GM23338 (cell line): ENCODE measurements at regions not wholly inside any gene's neighbourhood (a gene's known extent, or its start where the extent isn't known, plus 50 kb on each side); places are given as distances from the start of the nearest gene placed in this dataset.

Source experiments
- ATAC-seq: fragments of 200-7000 bp; cut with Tn5 transposase; 3 replicates; pipeline ENCODE4 v1.9.1; 2020
- DNase-seq: peaks from one replicate; pipeline ENCODE4 v3.0.0-alpha.2; 2015; ENCODE audit warnings: low spot score
- H2AFZ ChIP-seq: fragments of 200-600 bp; sonication (generic); 2 replicates; pipeline ENCODE4 v1.8.0; 2016; ENCODE audit warnings: antibody characterized with exemption, mild to moderate bottlenecking, moderate library complexity
- H3F3A ChIP-seq: fragments of 200-600 bp; sonication (generic); replicated peaks from 2 replicates; pipeline ENCODE4 v1.8.0; 2017; ENCODE audit warnings: antibody characterized with exemption, mixed run types, low read depth
- H3K27ac ChIP-seq: fragments of 200-600 bp; sonication (generic); 2 replicates; pipeline ENCODE4 v1.6.1; 2016; ENCODE audit warnings: low read depth
- H3K27me3 ChIP-seq: fragments of 200-600 bp; sonication (generic); 2 replicates; pipeline ENCODE4 v1.8.0; 2016; ENCODE audit warnings: mild to moderate bottlenecking, mixed run types, moderate library complexity; ENCODE audit not compliant: insufficient read depth
- H3K36me3 ChIP-seq: fragments of 200-600 bp; sonication (generic); 2 replicates; pipeline ENCODE4 v1.8.0; 2016; ENCODE audit warnings: mild to moderate bottlenecking; ENCODE audit not compliant: insufficient read depth
- H3K4me1 ChIP-seq: fragments of 200-600 bp; sonication (generic); 2 replicates; pipeline ENCODE4 v1.8.0; 2016; ENCODE audit warnings: mild to moderate bottlenecking, moderate library complexity; ENCODE audit not compliant: insufficient read depth
- H3K4me2 ChIP-seq: fragments of 200-600 bp; sonication (generic); 2 replicates; pipeline ENCODE4 v1.7.1; 2017; ENCODE audit warnings: mixed run types
- H3K4me3 ChIP-seq: fragments of 200-600 bp; sonication (generic); 2 replicates; pipeline ENCODE4 v1.6.1; 2016; ENCODE audit warnings: mixed run types
- H3K79me2 ChIP-seq: fragments of 200-600 bp; sonication (generic); replicated peaks from 2 replicates; pipeline ENCODE4 v1.8.0; 2017; ENCODE audit warnings: mild to moderate bottlenecking; ENCODE audit not compliant: insufficient read depth
- H3K9me2 ChIP-seq: fragments of 200-600 bp; sonication (generic); 2 replicates; pipeline ENCODE4 v1.8.0; 2017; ENCODE audit not compliant: insufficient read depth
- H4K20me1 ChIP-seq: fragments of 200-600 bp; sonication (generic); replicated peaks from 2 replicates; pipeline ENCODE4 v1.8.0; 2017; ENCODE audit warnings: mild to moderate bottlenecking; ENCODE audit not compliant: insufficient read depth
- H3K27ac Mint-ChIP-seq: 2 replicates; pipeline ENCODE4 v1.8.0; 2020; ENCODE audit warnings: inconsistent platforms, mild to moderate bottlenecking, moderate library complexity, mixed read lengths
- H3K27me3 Mint-ChIP-seq: 3 replicates; pipeline ENCODE4 v1.8.0; 2022; ENCODE audit warnings: low read depth, mild to moderate bottlenecking, moderate library complexity, mixed read lengths, inconsistent platforms; ENCODE audit not compliant: insufficient read depth, poor library complexity
- H3K36me3 Mint-ChIP-seq: 3 replicates; pipeline ENCODE4 v1.8.0; 2021; ENCODE audit warnings: low read depth, mild to moderate bottlenecking, inconsistent platforms, moderate library complexity, mixed read lengths
- H3K4me1 Mint-ChIP-seq: 3 replicates; pipeline ENCODE4 v1.8.0; 2020; ENCODE audit warnings: mild to moderate bottlenecking, inconsistent platforms, mixed read lengths
- H3K4me3 Mint-ChIP-seq: 3 replicates; pipeline ENCODE4 v1.8.0; 2021; ENCODE audit warnings: moderate library complexity, mild to moderate bottlenecking, inconsistent platforms, mixed read lengths
- H3K9me3 Mint-ChIP-seq: 3 replicates; pipeline ENCODE4 v1.8.0; 2020; ENCODE audit warnings: moderate library complexity, mild to moderate bottlenecking, inconsistent platforms, mixed read lengths
- CREB1 ChIP-seq: fragments of 250-450 bp; sonication (Bioruptor Pico); IDR thresholded peaks from 2 replicates; pipeline ENCODE4 v1.5.0; 2020; ENCODE audit warnings: low read depth, mild to moderate bottlenecking, moderate library complexity
- EZH2 ChIP-seq: fragments of 200-600 bp; sonication (generic); IDR thresholded peaks from one replicate; pipeline ENCODE4 v1.8.0; 2017; ENCODE audit warnings: antibody characterized with exemption, mild to moderate bottlenecking, low read depth; ENCODE audit not compliant: unreplicated experiment
- EZH2phosphoT487 ChIP-seq: fragments of 200-600 bp; sonication (generic); IDR thresholded peaks from one replicate; pipeline ENCODE4 v1.8.1; 2018; ENCODE audit warnings: antibody characterized with exemption; ENCODE audit not compliant: unreplicated experiment
- JUNB ChIP-seq: IDR thresholded peaks from one replicate; pipeline ENCODE4 v1.6.1; 2016; ENCODE audit warnings: antibody characterized with exemption; ENCODE audit not compliant: unreplicated experiment
- NANOG ChIP-seq: IDR thresholded peaks from 2 replicates; pipeline ENCODE4 v1.6.1; 2016; ENCODE audit warnings: antibody characterized with exemption, borderline replicate concordance
- POLR2AphosphoS5 ChIP-seq: IDR thresholded peaks from 2 replicates; pipeline ENCODE4 v1.6.1; 2016; ENCODE audit warnings: antibody characterized with exemption, low read depth
- REST ChIP-seq: IDR thresholded peaks from one replicate; pipeline ENCODE4 v1.6.1; 2018; ENCODE audit warnings: antibody characterized with exemption; ENCODE audit not compliant: unreplicated experiment
- ZNF114 ChIP-seq: fragments of 250-450 bp; sonication (Bioruptor Pico); IDR thresholded peaks from 2 replicates; pipeline ENCODE4 v1.5.0; 2020; ENCODE audit warnings: mild to moderate bottlenecking, moderate library complexity
- ZNF462 ChIP-seq: fragments of 250-450 bp; sonication (Bioruptor Pico); IDR thresholded peaks from 2 replicates; pipeline ENCODE4 v1.5.0; 2020; ENCODE audit warnings: mild to moderate bottlenecking, moderate library complexity
- TF ChIP-seq, protein P1 (sequence below): IDR thresholded peaks from 2 replicates; pipeline ENCODE4 v1.6.1; 2016; ENCODE audit warnings: antibody characterized with exemption

- H3K4me1 ChIP-seq = no peaks in the 10 kb centered on the region
- no peak overlapping the region for H3K27ac ChIP-seq
- no peak overlapping the region for H2AFZ ChIP-seq
- TF ChIP-seq JUNB = no peak
- TF ChIP-seq EZH2phosphoT487 = no peak
- no peaks in the 10 kb centered on the region for H3F3A ChIP-seq
- DNase-seq (no peak), ATAC-seq (no peak)
- Mint-ChIP-seq H3K36me3 (no peaks in the 10 kb centered on the region), H3K27me3 (no peaks in the 10 kb centered on the region), H3K9me3 (no peaks in the 10 kb centered on the region; the same call in 2 of the 3 replicates), H3K27ac (no peak overlapping the region), H3K4me1 (no peaks in the 10 kb centered on the region), H3K4me3 (no peak overlapping the region)
- no peaks in the 10 kb centered on the region for H3K36me3 ChIP-seq
- H4K20me1 ChIP-seq = no peaks in the 10 kb centered on the region
- no peaks in the 10 kb centered on the region; the same call in 1 of the 2 replicates for H3K9me2 ChIP-seq
- no peaks in the 10 kb centered on the region for H3K27me3 ChIP-seq
- H3K4me2 ChIP-seq = no peak overlapping the region
- no peak overlapping the region for H3K4me3 ChIP-seq
- no peaks in the 10 kb centered on the region for H3K79me2 ChIP-seq
Measured at GRCh38 chr20:52888096-52888495, 84.1 kb upstream of the TSHZ2 start.

DNA sequence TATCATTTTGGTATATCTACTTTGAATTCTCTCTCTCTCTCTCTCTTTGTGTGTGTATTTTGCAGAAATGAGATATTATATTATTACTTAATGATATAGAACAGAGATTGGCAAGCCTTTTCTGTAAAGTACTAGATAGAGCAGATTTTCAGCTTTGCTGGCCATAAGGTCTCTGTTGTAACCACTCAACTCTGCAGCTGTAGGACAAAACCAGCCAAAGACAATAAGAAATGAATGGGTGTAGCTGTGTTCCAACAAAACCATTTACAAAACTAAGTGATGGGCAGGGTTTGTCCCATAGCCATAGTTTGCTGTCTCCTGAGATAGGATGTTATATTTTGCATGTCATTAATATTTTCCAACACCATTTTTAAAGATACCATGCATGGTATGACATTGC, 91.2 kb upstream of the TSHZ2 start:
- H4K20me1 ChIP-seq = no peaks in the 10 kb centered on the region
- Mint-ChIP-seq H3K4me1 (no peaks in the 10 kb centered on the region), H3K36me3 (no peaks in the 10 kb centered on the region), H3K9me3 (no peaks in the 10 kb centered on the region; the same call in 2 of the 3 replicates), H3K27me3 (no peaks in the 10 kb centered on the region), H3K27ac (no peak overlapping the region), H3K4me3 (no peak overlapping the region)
- no peak overlapping the region for H2AFZ ChIP-seq
- H3K36me3 ChIP-seq = no peaks in the 10 kb centered on the region
- DNase-seq (no peak), ATAC-seq (no peak)
- TF ChIP-seq, protein P1, sequence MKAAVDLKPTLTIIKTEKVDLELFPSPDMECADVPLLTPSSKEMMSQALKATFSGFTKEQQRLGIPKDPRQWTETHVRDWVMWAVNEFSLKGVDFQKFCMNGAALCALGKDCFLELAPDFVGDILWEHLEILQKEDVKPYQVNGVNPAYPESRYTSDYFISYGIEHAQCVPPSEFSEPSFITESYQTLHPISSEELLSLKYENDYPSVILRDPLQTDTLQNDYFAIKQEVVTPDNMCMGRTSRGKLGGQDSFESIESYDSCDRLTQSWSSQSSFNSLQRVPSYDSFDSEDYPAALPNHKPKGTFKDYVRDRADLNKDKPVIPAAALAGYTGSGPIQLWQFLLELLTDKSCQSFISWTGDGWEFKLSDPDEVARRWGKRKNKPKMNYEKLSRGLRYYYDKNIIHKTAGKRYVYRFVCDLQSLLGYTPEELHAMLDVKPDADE = no peak
- no peak for TF ChIP-seq EZH2phosphoT487
- TF ChIP-seq EZH2 = no peak
- no peak for TF ChIP-seq REST
- no peak for TF ChIP-seq CREB1 (CRISPR knock-in tag)
- no peak for TF ChIP-seq JUNB
- TF ChIP-seq ZNF462 = no peak
- TF ChIP-seq POLR2AphosphoS5 = no peak
- no peak for TF ChIP-seq ZNF114 (CRISPR knock-in tag)
- no peak for TF ChIP-seq NANOG
- H3F3A ChIP-seq = no peaks in the 10 kb centered on the region
- H3K27ac ChIP-seq = no peak overlapping the region
- H3K9me2 ChIP-seq = no peaks in the 10 kb centered on the region
- no peaks in the 10 kb centered on the region for H3K4me1 ChIP-seq
- H3K27me3 ChIP-seq = no peaks in the 10 kb centered on the region
- H3K79me2 ChIP-seq = no peaks in the 10 kb centered on the region
- no peak overlapping the region for H3K4me2 ChIP-seq
- H3K4me3 ChIP-seq = no peak overlapping the region
